Aorta (tissue), 5 donors: ENCODE measurements at regions not wholly inside any gene's neighbourhood (a gene's known extent, or its start where the extent isn't known, plus 50 kb on each side); places are given as distances from the start of the nearest gene placed in this dataset.
A peak's percentile ranks its signal among the peaks of the same experiment; 100 is the strongest.

Experiments
- ATAC-seq: fragments of 200-7000 bp; cut with Tn5 transposase; one replicate; pipeline ENCODE4 v1.9.1; 2022; ENCODE audit warnings: moderate library complexity; ENCODE audit not compliant: low FRiP score
- DNase-seq, 2 donors: peaks; one replicate each; pipeline ENCODE4 v3.0.0-alpha.2; 2020
- H3K27ac ChIP-seq, 2 donors: one replicate each; pipeline ENCODE4 v1.5.1; 2013; ENCODE audit warnings: low read length in 2 of 2, mild to moderate bottlenecking in 2 of 2, moderate library complexity in 2 of 2, control low read depth in 1 of 2, inconsistent platforms in 1 of 2, low read depth in 1 of 2
- H3K27me3 ChIP-seq, 2 donors: one replicate each; pipeline ENCODE4 v1.6.1; 2013; ENCODE audit warnings: control low read depth in 1 of 2, low read length in 1 of 2, mild to moderate bottlenecking in 1 of 2, moderate library complexity in 1 of 2; ENCODE audit not compliant: insufficient read depth in 2 of 2, control insufficient read depth in 1 of 2
- H3K36me3 ChIP-seq, 2 donors: one replicate each; pipeline ENCODE4 v1.6.1; 2013; ENCODE audit warnings: control low read depth in 1 of 2, low read length in 1 of 2, mild to moderate bottlenecking in 1 of 2; ENCODE audit not compliant: insufficient read depth in 2 of 2, control insufficient read depth in 1 of 2
- H3K4me1 ChIP-seq, 2 donors: one replicate each; pipeline ENCODE4 v1.6.1; 2013; ENCODE audit warnings: low read length in 2 of 2, control low read depth in 1 of 2, mild to moderate bottlenecking in 1 of 2, moderate library complexity in 1 of 2; ENCODE audit not compliant: insufficient read depth in 2 of 2, control insufficient read depth in 1 of 2
- H3K4me3 ChIP-seq, 2 donors: one replicate each; pipeline ENCODE4 v1.5.1; 2013; ENCODE audit warnings: low read length in 2 of 2, control low read depth in 1 of 2, mild to moderate bottlenecking in 1 of 2
- H3K9me3 ChIP-seq: one replicate; pipeline ENCODE4 v1.6.1; 2013; ENCODE audit warnings: mild to moderate bottlenecking, low read length; ENCODE audit not compliant: control insufficient read depth
- WGBS, 2 donors: extraction: QIAGEN DNeasy Blood & Tissue Kit; methylation state at CpG; one replicate each; pipeline ENCODE4 v1.1.7; 2013; 5-methylcytosine and 5-hydroxymethylcytosine counted together
- intact Hi-C, 2 donors: fragments of 100-400 bp; cut with DNase I; formaldehyde crosslinking; loops; one replicate each; pipeline versions ENCODE4 v1.14.2 to v1.15.0; 2022
- donor health status: healthy with polysubstance abuse.
- donor health status: Bipolar disorder and iron deficiency.
- donor health status: DM: no; HTN: no; CAD: no.
- donor health status: DM: no; HTN: no; CAD: no.
- donor health status: DM: yes; HTN: yes; CAD: no.

DNA sequence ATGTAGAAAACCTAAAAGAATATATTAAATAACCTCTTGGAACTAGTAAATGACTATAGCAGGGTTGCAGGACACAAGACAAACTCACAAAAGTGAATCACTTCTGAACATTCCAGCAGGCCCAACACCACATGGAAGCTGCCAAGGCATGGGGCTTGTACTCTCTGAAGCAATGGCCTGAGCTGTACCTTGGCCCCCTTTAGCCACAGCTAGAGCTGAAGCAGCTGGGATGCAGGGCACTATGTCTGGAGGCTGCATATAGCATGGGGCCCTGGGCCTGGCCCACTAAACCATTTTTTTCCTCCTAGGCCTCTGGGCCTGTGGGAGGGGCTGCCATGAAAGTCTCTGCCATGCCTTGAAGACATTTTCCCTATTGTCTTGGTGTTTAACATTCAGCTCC, 1067.3 kb downstream of the LRFN5 start:
- H3K27ac ChIP-seq, result no peak overlapping the region
- no peak overlapping the region for H3K4me3 ChIP-seq
- intact Hi-C loops, result no loop called here
- ATAC-seq (peak; percentile 33), DNase-seq (no peak)
- no peaks in the 10 kb centered on the region for H3K27me3 ChIP-seq
- H3K4me1 ChIP-seq, result no peaks in the 10 kb centered on the region
- no peaks in the 10 kb centered on the region for H3K36me3 ChIP-seq
- H3K9me3 ChIP-seq, result no peaks in the 10 kb centered on the region

DNA sequence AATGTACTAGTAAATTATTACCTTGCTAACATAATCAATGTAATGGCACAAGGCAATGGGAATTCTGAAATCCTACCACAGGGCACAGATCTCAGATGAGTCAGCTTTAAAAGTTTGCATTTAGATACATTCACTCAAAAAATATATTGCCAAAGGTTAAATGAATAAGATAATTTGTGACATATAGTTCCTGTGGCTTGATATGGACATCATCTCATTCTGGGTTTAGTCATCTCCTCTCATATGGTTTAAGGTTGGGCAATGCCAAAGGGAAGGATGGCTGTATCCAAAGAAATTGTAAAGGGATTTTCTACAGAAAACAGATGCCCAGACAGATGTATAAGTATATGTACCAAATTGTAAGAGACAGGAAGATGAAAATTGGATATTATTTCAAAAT, 1065.0 kb downstream of the LRFN5 start:
- no peak for ATAC-seq
- no peak overlapping the region for H3K27ac ChIP-seq
- no peak for DNase-seq
- H3K4me1 ChIP-seq, result no peaks in the 10 kb centered on the region
- intact Hi-C loops, result no loop called here
- H3K36me3 ChIP-seq, result no peaks in the 10 kb centered on the region
- H3K27me3 ChIP-seq, result no peaks in the 10 kb centered on the region
- H3K9me3 ChIP-seq, result no peaks in the 10 kb centered on the region
- no peak overlapping the region for H3K4me3 ChIP-seq

DNA sequence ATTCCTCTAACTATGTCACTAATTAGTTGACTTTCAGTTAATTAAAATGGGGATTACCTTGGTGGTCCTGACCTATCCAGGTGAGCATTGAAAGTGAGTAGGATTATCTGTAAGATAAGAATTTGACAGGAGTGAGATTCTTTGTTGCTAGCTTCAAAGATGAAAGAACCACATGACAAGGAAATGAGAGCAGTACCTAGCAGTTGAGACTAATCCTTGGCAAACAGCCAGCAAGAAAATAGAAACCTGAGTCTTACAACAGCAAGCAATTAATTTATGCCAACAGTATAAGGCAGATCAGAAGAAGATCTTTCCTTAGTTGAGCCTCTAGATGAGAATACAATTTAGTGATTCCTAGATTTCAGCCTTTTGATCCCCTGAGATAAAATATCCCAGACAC, 1058.4 kb downstream of the LRFN5 start:
- ATAC-seq (no peak), DNase-seq (no peak)
- Histone ChIP-seq H3K4me1 (no peaks in the 10 kb centered on the region), H3K36me3 (no peaks in the 10 kb centered on the region), H3K27me3 (no peaks in the 10 kb centered on the region), H3K9me3 (no peaks in the 10 kb centered on the region), H3K4me3 (no peak overlapping the region), H3K27ac (no peak overlapping the region)
- intact Hi-C loops, result no loop called here

DNA sequence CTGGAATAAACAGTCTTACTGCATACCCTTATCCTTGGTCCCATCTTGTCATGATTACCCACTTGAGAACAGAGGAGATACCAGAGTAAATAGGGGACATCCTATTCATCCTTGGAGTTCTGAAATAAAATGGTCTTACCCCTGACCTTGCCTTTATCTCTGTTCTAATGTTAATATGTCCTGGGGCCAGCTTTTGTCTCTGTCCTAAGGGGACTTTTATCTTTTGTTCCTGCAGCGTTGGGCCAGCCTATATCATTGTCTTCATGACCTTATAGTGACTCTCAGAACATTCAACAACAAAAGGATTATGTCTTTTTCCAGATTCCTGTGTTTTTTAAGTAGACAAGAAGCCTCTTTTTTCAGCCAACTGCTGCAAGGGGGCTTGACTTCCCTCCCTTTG, 1057.5 kb downstream of the LRFN5 start:
- no peak overlapping the region for H3K4me3 ChIP-seq
- no peaks in the 10 kb centered on the region for H3K9me3 ChIP-seq
- no peaks in the 10 kb centered on the region for H3K27me3 ChIP-seq
- no peaks in the 10 kb centered on the region for H3K4me1 ChIP-seq
- DNase-seq, result no peak
- WGBS, 2 donors, result 37 to 47% methylated on average over 1 of the region's 1 CpG
- no peak for ATAC-seq
- no peak overlapping the region for H3K27ac ChIP-seq
- no peaks in the 10 kb centered on the region for H3K36me3 ChIP-seq
- intact Hi-C loops, result no loop called here

DNA sequence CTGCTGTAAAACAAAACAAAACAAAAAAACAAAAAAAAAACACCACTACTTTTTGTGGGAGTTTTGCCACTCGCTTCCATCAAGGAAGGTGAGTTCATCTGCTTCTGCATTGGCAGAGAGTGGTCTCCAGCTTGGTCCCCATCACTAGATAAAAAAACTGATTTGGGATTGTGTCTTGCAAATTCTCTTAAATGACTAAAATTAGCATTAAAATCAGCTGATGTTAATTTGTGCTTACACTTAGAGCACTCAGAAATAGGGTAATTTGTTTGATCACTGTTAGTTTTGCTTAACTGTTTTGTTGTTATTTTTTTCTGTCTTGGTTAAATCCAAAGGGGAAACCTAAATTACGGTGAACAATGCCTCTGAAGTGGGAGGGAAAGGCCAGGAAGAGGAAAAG, 1048.0 kb downstream of the LRFN5 start:
- intact Hi-C loops, result no loop called here
- Histone ChIP-seq H3K9me3 (no peaks in the 10 kb centered on the region), H3K27ac (no peak overlapping the region), H3K4me3 (no peak overlapping the region), H3K27me3 (no peaks in the 10 kb centered on the region), H3K36me3 (no peaks in the 10 kb centered on the region), H3K4me1 (no peaks in the 10 kb centered on the region)
- no peak for ATAC-seq
- DNase-seq, result no peak
- 42 to 43% methylated on average over 2 of the region's 2 CpGs for WGBS, 2 donors

DNA sequence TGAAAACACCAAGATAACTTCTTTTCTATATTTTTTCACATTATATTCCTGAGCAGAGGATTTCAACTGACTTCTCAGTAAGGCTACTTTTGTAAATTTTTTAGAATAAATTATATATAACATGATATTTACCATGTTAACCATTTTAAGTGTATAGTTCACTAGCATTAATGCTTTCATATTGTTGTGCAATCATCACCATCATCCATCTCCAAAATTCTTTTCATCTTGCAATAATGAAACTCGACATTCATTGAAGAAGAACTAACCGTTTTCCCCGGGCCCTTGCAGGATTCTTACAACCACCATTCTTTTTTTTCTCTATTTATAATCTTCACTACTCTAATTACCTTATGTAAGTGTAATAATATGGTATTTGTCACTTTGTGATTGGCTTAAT, 1036.1 kb downstream of the LRFN5 start:
- WGBS, 2 donors, result 85 to 91% methylated on average over 3 of the region's 3 CpGs
- Histone ChIP-seq H3K9me3 (no peaks in the 10 kb centered on the region), H3K27me3 (no peaks in the 10 kb centered on the region), H3K4me1 (no peaks in the 10 kb centered on the region), H3K4me3 (no peak overlapping the region), H3K27ac (no peak overlapping the region), H3K36me3 (no peaks in the 10 kb centered on the region)
- intact Hi-C loops, result no loop called here
- DNase-seq (no peak), ATAC-seq (no peak)

DNA sequence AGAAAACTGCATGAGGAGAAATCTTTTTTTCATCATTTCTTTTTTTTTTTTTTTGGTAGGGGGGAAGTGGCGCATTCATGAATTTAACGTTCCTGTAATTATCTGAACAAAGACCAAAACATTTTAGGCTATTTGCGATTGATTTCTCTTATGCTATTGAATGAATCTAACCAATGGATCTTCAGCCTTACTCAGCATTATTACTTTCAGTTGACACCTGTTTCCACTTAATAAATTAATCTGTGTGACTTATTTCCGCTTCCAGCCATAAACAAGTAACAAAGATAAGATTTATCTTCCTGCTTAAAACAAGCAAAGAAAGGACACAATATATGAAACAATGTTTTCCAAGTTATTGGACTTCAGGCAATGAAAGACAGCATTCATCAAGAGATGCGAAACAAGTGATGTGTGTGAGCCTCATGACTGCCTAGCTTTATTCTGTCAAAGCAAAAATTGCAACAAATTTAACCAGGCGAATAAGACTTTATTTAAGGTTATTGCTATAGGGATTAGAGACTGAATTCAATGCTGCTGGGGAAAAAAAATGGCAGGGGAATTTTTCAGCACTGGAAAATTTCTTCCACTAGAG, 1026.9 kb downstream of the LRFN5 start:
- H3K36me3 ChIP-seq, result no peaks in the 10 kb centered on the region
- H3K9me3 ChIP-seq, result no peaks in the 10 kb centered on the region
- intact Hi-C loops, result no loop called here
- ATAC-seq (no peak), DNase-seq (no peak)
- no peaks in the 10 kb centered on the region for H3K27me3 ChIP-seq
- WGBS, 2 donors, result 81% methylated on average over 6 of the region's 6 CpGs
- no peak overlapping the region for H3K4me3 ChIP-seq
- H3K4me1 ChIP-seq, result no peaks in the 10 kb centered on the region
- H3K27ac ChIP-seq, result no peak overlapping the region

DNA sequence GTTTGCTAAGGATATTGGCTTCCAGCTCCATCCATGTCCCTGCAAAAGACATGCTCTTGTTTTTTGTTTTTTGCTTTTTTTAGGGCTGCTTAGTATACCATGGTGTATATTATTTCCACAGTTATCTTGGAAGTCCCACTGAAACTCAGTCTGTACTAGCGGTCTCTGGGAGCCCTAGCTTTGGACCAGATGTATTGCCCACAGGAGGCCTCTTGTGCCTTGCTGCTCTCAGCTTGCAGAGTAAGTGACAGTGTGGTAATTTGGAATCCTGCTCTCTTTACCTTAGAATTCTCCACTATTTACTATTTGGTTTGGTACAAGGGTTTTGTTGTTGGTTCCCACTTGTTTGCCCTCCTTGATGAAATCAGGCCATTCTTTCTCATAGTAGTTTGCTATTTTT, 1022.9 kb downstream of the LRFN5 start:
- Histone ChIP-seq H3K4me1 (no peaks in the 10 kb centered on the region), H3K36me3 (no peaks in the 10 kb centered on the region), H3K27ac (no peak overlapping the region), H3K9me3 (no peaks in the 10 kb centered on the region), H3K27me3 (no peaks in the 10 kb centered on the region), H3K4me3 (no peak overlapping the region)
- 79 to 84% methylated on average over 1 of the region's 1 CpG for WGBS, 2 donors
- ATAC-seq, result no peak
- DNase-seq, result no peak
- intact Hi-C loops, result no loop called here

DNA sequence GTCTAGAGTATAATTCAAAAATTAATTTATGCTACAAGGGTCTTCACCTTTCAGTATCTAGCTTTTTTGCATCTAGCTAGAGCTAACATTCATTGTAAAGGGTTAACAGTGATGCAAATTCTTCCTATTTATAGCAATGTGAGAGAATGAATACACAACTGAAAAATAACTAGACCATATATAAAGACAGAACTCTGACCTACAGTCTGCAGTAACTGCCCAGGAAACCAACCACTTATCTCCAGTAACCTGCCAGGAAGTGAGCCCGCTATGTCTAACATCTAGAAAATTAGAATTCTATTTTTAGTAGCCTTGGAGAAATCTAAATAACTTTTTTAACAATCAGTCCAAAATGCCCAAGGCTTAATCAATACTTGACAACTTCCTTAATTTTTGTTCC, 1021.9 kb downstream of the LRFN5 start:
- WGBS, 2 donors, result 42% methylated on average over 1 of the region's 1 CpG
- ATAC-seq (no peak), DNase-seq (no peak)
- intact Hi-C loops, result no loop called here
- Histone ChIP-seq H3K27me3 (no peaks in the 10 kb centered on the region), H3K4me3 (no peak overlapping the region), H3K27ac (no peak overlapping the region), H3K9me3 (no peaks in the 10 kb centered on the region), H3K36me3 (no peaks in the 10 kb centered on the region), H3K4me1 (no peaks in the 10 kb centered on the region)
